ENCODE measurements at regions not wholly inside any gene's neighbourhood (a gene's known extent, or its start where the extent isn't known, plus 50 kb on each side); places are given as distances from the start of the nearest gene placed in this dataset.

DNA sequence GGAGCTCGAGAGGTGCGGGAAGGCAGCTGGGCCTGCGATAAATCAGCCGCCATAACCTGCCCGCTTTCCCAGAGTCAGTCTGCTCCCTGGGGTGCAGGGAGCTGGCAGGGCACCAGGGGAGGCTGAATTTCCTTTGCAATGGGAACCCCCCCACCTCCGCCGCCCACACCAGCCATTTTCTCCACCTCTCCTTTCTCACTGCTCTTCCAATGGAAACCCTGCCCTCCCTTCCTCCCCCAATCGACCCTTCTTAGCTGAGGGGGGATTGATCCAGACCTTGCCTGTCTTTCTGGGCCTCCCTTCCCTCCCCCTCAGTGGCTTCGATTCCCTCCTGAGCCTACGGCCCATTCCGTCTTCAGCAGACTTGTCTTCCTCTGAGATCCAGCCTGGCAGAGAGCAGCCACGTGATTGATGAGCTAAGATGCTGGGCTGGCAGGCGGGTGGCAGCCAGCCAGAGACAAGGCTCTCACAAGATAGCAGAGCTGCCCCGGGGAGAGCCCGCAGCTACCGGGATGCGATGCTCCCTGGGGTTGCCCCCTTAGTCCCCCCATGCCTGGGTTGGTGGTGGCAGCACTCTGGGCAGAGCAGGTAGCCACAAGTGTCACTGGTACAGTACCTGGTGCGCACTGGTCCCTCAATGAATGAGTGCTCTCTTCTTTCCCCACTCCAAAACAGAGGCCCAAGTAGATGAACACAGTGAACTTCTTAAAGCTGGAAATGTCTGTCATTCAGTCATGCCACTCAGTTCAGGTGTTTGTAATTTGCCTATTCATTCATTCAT is 53.7 kb upstream of the FABP6 start:
- Mint-ChIP-seq H3K36me3 (no peaks in the 10 kb centered on the region), H3K27ac (peak overlapping the region; percentile 19), H3K4me1 (peaks cover 32% of the 10 kb centered on the region), H3K9me3 (no peaks in the 10 kb centered on the region), H3K4me3 (no peak overlapping the region), H3K27me3 (ENCODE audit: insufficient read depth, low read depth) (peaks cover 3% of the 10 kb centered on the region)
- peaks cover 14% of the 10 kb centered on the region for H3K4me1 ChIP-seq
- no peaks in the 10 kb centered on the region for H3K36me3 ChIP-seq
- H4K20me1 ChIP-seq (ENCODE audit: low read depth): no peaks in the 10 kb centered on the region
- no peaks in the 10 kb centered on the region for H3K79me2 ChIP-seq (ENCODE audit: low read depth)
- H3K4me2 ChIP-seq: no peak overlapping the region
- peaks cover 16% of the 10 kb centered on the region for H3F3A ChIP-seq (ENCODE audit: low read depth)
- no peak overlapping the region for H3K9ac ChIP-seq
- TF ChIP-seq EZH2 (IDR thresholded peaks at IDR 0.05) (no peak), CTCF (IDR thresholded peaks at IDR 0.05) (no peak), EZH2phosphoT487 (IDR thresholded peaks at IDR 0.05) (no peak)
- DNase-seq (ENCODE audit: low spot score): no peak
- no peak overlapping the region for H3K27ac ChIP-seq
- H3K4me3 ChIP-seq: no peak overlapping the region
- no peaks in the 10 kb centered on the region for H3K27me3 ChIP-seq
- H3K9me3 ChIP-seq (ENCODE audit: low read depth): no peaks in the 10 kb centered on the region
- peak overlapping the region; percentile 87 for H2AFZ ChIP-seq (replicated peaks)

DNA sequence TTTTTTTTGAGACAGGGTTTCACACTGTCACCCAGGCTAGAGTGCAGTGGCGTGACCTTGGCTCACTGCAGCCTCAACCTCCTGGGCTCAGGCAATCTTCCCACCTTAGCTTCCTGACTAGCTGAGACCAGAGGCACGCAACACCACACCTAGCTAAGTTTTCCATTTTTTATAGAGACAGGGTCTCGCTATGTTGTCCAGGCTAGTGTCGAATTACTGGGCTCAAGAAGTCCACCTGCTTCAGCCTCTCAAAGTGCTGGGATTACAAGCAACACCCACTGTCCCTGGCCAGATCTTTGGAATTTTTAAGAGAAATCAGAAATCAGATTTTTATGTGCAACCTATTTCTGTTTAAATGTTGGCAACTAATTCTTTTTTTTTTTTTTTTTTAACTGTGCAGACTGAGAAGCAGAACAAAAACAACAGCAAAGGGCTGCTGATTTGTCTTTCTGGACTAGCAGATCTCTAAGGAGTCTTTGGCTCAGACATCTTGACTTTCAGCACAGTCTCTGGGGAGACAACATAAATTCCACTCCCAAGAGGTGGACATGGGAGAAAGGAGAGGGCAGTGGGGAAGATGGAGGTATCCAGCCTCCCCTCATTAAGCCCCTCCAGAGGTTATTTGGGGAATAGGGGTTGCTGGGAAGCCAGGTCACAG is 54.4 kb upstream of the FABP6 start:
- Histone ChIP-seq H3K36me3 (no peaks in the 10 kb centered on the region), H3K27me3 (no peaks in the 10 kb centered on the region), H3K9ac (no peak overlapping the region), H3F3A (ENCODE audit: low read depth) (peaks cover 16% of the 10 kb centered on the region), H2AFZ (replicated peaks) (peak overlapping the region; percentile 87), H3K27ac (no peak overlapping the region), H4K20me1 (ENCODE audit: low read depth) (no peaks in the 10 kb centered on the region), H3K4me3 (no peak overlapping the region), H3K79me2 (ENCODE audit: low read depth) (no peaks in the 10 kb centered on the region), H3K4me1 (peaks cover 14% of the 10 kb centered on the region), H3K9me3 (ENCODE audit: low read depth) (no peaks in the 10 kb centered on the region), H3K4me2 (no peak overlapping the region)
- H3K4me1 Mint-ChIP-seq: peaks cover 32% of the 10 kb centered on the region
- no peaks in the 10 kb centered on the region for H3K36me3 Mint-ChIP-seq
- TF ChIP-seq EZH2 (IDR thresholded peaks at IDR 0.05) (no peak), EZH2phosphoT487 (IDR thresholded peaks at IDR 0.05) (no peak), CTCF (IDR thresholded peaks at IDR 0.05) (no peak)
- H3K4me3 Mint-ChIP-seq: no peak overlapping the region
- H3K9me3 Mint-ChIP-seq: no peaks in the 10 kb centered on the region
- no peak for DNase-seq (ENCODE audit: low spot score)
- H3K27ac Mint-ChIP-seq: peak overlapping the region; percentile 4
- H3K27me3 Mint-ChIP-seq (ENCODE audit: insufficient read depth, low read depth): peaks cover 3% of the 10 kb centered on the region

DNA sequence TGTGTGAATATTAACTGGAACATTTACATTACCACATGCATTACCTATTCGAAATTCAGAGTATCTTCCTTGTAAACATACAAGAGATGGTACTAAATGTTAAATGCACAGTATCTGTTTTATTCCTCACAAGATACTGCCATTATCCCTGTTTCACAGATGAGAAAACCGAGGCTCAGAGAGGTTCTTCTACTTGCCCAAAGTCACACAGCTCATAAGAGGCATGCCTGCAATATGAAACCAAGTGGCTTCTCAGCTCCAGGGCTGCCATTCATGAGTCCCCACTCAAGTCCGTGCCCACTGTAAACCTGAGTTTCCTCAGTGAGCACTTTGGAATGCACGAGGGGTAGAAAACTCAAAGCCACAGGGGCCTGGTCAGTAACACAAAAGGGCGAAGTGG is 55.0 kb upstream of the FABP6 start:
- Histone ChIP-seq H3F3A (ENCODE audit: low read depth) (peaks cover 16% of the 10 kb centered on the region), H3K4me1 (peaks cover 14% of the 10 kb centered on the region), H3K36me3 (no peaks in the 10 kb centered on the region), H2AFZ (replicated peaks) (no peak overlapping the region), H3K4me3 (no peak overlapping the region), H3K79me2 (ENCODE audit: low read depth) (no peaks in the 10 kb centered on the region), H3K27ac (no peak overlapping the region), H3K9me3 (ENCODE audit: low read depth) (no peaks in the 10 kb centered on the region), H4K20me1 (ENCODE audit: low read depth) (no peaks in the 10 kb centered on the region), H3K27me3 (no peaks in the 10 kb centered on the region), H3K9ac (no peak overlapping the region), H3K4me2 (no peak overlapping the region)
- Mint-ChIP-seq H3K27ac (no peak overlapping the region), H3K9me3 (no peaks in the 10 kb centered on the region), H3K4me3 (no peak overlapping the region), H3K27me3 (ENCODE audit: insufficient read depth, low read depth) (peaks cover 3% of the 10 kb centered on the region), H3K4me1 (peaks cover 38% of the 10 kb centered on the region), H3K36me3 (no peaks in the 10 kb centered on the region)
- DNase-seq (ENCODE audit: low spot score): no peak
- no peak for TF ChIP-seq CTCF (IDR thresholded peaks at IDR 0.05)
- no peak for TF ChIP-seq EZH2 (IDR thresholded peaks at IDR 0.05)
- no peak for TF ChIP-seq EZH2phosphoT487 (IDR thresholded peaks at IDR 0.05)
